Testis (tissue), 2 donors: ENCODE measurements at regions not wholly inside any gene's neighbourhood (a gene's known extent, or its start where the extent isn't known, plus 50 kb on each side); places are given as distances from the start of the nearest gene placed in this dataset.

Source experiments
- DNase-seq: peaks from one replicate; pipeline ENCODE4 v3.0.0-alpha.2; 2019
- H3K27ac ChIP-seq, 2 donors: fragments of 200-600 bp; sonication (generic); one replicate each; pipeline ENCODE4 v1.5.1; 2019
- H3K27me3 ChIP-seq: fragments of 200-600 bp; sonication (generic); one replicate; pipeline ENCODE4 v1.5.1; 2019
- H3K36me3 ChIP-seq: fragments of 200-600 bp; sonication (generic); one replicate; pipeline ENCODE4 v1.5.1; 2017; ENCODE audit warnings: low read depth; ENCODE audit errors: missing control alignments
- H3K4me1 ChIP-seq: fragments of 200-600 bp; sonication (generic); one replicate; pipeline ENCODE4 v1.5.1; 2019
- H3K4me3 ChIP-seq, 2 donors: fragments of 200-600 bp; sonication (generic); one replicate each; pipeline ENCODE4 v1.5.1; 2017 to 2019
- H3K9me3 ChIP-seq: fragments of 200-600 bp; sonication (generic); one replicate; pipeline ENCODE4 v1.5.1; 2017
- POLR2A ChIP-seq: fragments of 450-650 bp; IDR thresholded peaks from one replicate; pipeline ENCODE4 v1.6.1; 2017; ENCODE audit warnings: antibody characterized with exemption, mild to moderate bottlenecking, moderate library complexity
- WGBS, 2 donors: methylation state at CpG; one replicate each; pipeline ENCODE4 v1.1.5; 2018; 5-methylcytosine and 5-hydroxymethylcytosine counted together
- intact Hi-C: fragments of 100-400 bp; cut with DNase I; formaldehyde crosslinking; loops from one replicate; pipeline ENCODE4 v1.15.1; 2023; ENCODE audit warnings: low total_unique reads
- TF ChIP-seq, protein P1 (sequence below), 3 experiments: fragments of 450-650 bp in 2 of 3; fragments of 200-600 bp in 1 of 3; sonication (generic) in 1 of 3; IDR thresholded peaks; one replicate each; pipeline ENCODE4 v1.5.1; 2016 to 2019; ENCODE audit warnings: antibody characterized with exemption in 3 of 3, mild to moderate bottlenecking in 2 of 3, moderate library complexity in 1 of 3

DNA sequence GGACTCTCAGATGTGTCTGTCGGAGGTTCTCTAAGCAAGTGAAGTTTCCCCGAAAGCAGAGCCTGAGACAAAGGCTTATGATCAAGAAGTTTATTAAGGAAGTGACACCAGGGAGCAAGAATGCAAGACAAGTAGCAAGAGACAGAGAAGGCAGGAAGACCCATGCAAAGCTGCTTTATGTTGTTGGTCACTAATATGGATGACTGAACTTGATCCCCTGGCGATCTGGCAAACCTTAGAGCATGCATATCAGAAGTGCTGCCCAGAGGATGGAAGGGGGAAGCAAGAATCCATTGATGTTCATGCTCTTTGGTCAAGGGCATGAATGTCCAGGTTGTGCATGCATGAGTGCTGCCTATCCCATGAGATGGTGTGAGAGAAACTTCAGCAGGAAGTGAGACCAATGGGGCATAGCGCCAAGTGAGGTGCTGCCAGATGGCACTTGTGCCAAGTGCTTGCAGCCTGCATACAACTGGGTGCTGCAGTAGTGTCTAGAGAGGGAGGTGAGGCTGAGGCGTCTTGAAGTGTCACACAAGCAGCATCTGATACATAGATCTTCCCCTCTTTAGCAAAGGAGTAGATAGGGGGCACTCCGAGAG is 176.5 kb downstream of the SALL1 start:
- 86 to 87% methylated on average over 6 of the region's 6 CpGs for WGBS, 2 donors
- DNase-seq = no peak
- TF ChIP-seq, protein P1, sequence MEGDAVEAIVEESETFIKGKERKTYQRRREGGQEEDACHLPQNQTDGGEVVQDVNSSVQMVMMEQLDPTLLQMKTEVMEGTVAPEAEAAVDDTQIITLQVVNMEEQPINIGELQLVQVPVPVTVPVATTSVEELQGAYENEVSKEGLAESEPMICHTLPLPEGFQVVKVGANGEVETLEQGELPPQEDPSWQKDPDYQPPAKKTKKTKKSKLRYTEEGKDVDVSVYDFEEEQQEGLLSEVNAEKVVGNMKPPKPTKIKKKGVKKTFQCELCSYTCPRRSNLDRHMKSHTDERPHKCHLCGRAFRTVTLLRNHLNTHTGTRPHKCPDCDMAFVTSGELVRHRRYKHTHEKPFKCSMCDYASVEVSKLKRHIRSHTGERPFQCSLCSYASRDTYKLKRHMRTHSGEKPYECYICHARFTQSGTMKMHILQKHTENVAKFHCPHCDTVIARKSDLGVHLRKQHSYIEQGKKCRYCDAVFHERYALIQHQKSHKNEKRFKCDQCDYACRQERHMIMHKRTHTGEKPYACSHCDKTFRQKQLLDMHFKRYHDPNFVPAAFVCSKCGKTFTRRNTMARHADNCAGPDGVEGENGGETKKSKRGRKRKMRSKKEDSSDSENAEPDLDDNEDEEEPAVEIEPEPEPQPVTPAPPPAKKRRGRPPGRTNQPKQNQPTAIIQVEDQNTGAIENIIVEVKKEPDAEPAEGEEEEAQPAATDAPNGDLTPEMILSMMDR (IDR thresholded peaks at IDR 0.05) = no peak
- no peak for TF ChIP-seq POLR2A
- no peaks in the 10 kb centered on the region for H3K9me3 ChIP-seq
- H3K27ac ChIP-seq = no peak overlapping the region
- H3K36me3 ChIP-seq = no peaks in the 10 kb centered on the region
- no peaks in the 10 kb centered on the region for H3K4me1 ChIP-seq
- no peak overlapping the region for H3K4me3 ChIP-seq
- no peaks in the 10 kb centered on the region for H3K27me3 ChIP-seq
- intact Hi-C loops = no loop called here

GRCh38 chr16:50972876-50973275 is 178.2 kb downstream of the SALL1 start:
- 90 to 91% methylated on average over 2 of the region's 2 CpGs for WGBS, 2 donors
- Histone ChIP-seq H3K9me3 (no peaks in the 10 kb centered on the region), H3K4me1 (no peaks in the 10 kb centered on the region), H3K4me3 (no peak overlapping the region), H3K27ac (no peak overlapping the region), H3K27me3 (no peaks in the 10 kb centered on the region), H3K36me3 (no peaks in the 10 kb centered on the region)
- intact Hi-C loops = no loop called here
- no peak for TF ChIP-seq POLR2A
- TF ChIP-seq, protein P1 (IDR thresholded peaks at IDR 0.05) = no peak
- no peak for DNase-seq

- Histone ChIP-seq H3K4me1 (no peaks in the 10 kb centered on the region), H3K4me3 (no peak overlapping the region), H3K27me3 (no peaks in the 10 kb centered on the region), H3K36me3 (no peaks in the 10 kb centered on the region), H3K9me3 (no peaks in the 10 kb centered on the region), H3K27ac (no peak overlapping the region)
- WGBS, 2 donors = 87 to 92% methylated on average over 3 of the region's 3 CpGs
- TF ChIP-seq POLR2A = no peak
- TF ChIP-seq, protein P1 (IDR thresholded peaks at IDR 0.05) = no peak
- intact Hi-C loops = no loop called here
- no peak for DNase-seq
These were observed 180.8 kb downstream of the SALL1 start for GRCh38 chr16:50970281-50970680.

- Histone ChIP-seq H3K4me3 (no peak overlapping the region), H3K9me3 (no peaks in the 10 kb centered on the region), H3K4me1 (no peaks in the 10 kb centered on the region), H3K27me3 (no peaks in the 10 kb centered on the region), H3K36me3 (no peaks in the 10 kb centered on the region), H3K27ac (no peak overlapping the region)
- TF ChIP-seq, protein P1 (IDR thresholded peaks at IDR 0.05) = no peak
- TF ChIP-seq POLR2A = no peak
- 84 to 87% methylated on average over 3 of the region's 3 CpGs for WGBS, 2 donors
- no peak for DNase-seq
- intact Hi-C loops = no loop called here
These were observed 183.1 kb downstream of the SALL1 start for GRCh38 chr16:50967827-50968612.
